ENCODE measurements at regions not wholly inside any gene's neighbourhood (a gene's known extent, or its start where the extent isn't known, plus 50 kb on each side); places are given as distances from the start of the nearest gene placed in this dataset.

- H3K4me3 ChIP-seq (ENCODE audit: low read depth, low read length, poor library complexity, severe bottlenecking) = no peak overlapping the region
- H3K79me2 ChIP-seq (ENCODE audit: insufficient read depth, low read length) = no peaks in the 10 kb centered on the region
- H3K27ac ChIP-seq (ENCODE audit: low read depth, low read length, poor library complexity, severe bottlenecking) = no peak overlapping the region
- no peaks in the 10 kb centered on the region for H4K20me1 ChIP-seq (ENCODE audit: insufficient read depth, low read length)
- H3K4me1 ChIP-seq (ENCODE audit: insufficient read depth, low read length, severe bottlenecking) = no peaks in the 10 kb centered on the region
- H3K9ac ChIP-seq (ENCODE audit: low read length) = no peak overlapping the region
- H3K36me3 ChIP-seq (ENCODE audit: insufficient read depth, low read length) = no peaks in the 10 kb centered on the region
- H3K27me3 ChIP-seq (ENCODE audit: insufficient read depth, low read length) = no peaks in the 10 kb centered on the region
- H3K4me2 ChIP-seq (ENCODE audit: low read length) = no peak overlapping the region
- H3K9me3 ChIP-seq (ENCODE audit: low read length) = no peaks in the 10 kb centered on the region
- TF ChIP-seq EZH2 (IDR thresholded peaks at IDR 0.05; ENCODE audit: borderline replicate concordance, low read length) = no peak
- no peaks in the 10 kb centered on the region for H3K9me2 ChIP-seq (ENCODE audit: low read depth, low read length)
- H3F3A ChIP-seq (ENCODE audit: insufficient read depth, low read length) = no peaks in the 10 kb centered on the region
- no peak overlapping the region for H2AFZ ChIP-seq (ENCODE audit: low read length)
These were observed 445.0 kb downstream of the HACE1 start for GRCh38 chr6:104414723-104415122.

- H3K4me2 ChIP-seq (ENCODE audit: low read length) = no peak overlapping the region
- no peaks in the 10 kb centered on the region for H3K36me3 ChIP-seq (ENCODE audit: insufficient read depth, low read length)
- H3F3A ChIP-seq (ENCODE audit: insufficient read depth, low read length) = no peaks in the 10 kb centered on the region
- no peaks in the 10 kb centered on the region for H3K4me1 ChIP-seq (ENCODE audit: insufficient read depth, low read length, severe bottlenecking)
- H3K9me3 ChIP-seq (ENCODE audit: low read length) = no peaks in the 10 kb centered on the region
- H3K27me3 ChIP-seq (ENCODE audit: insufficient read depth, low read length) = no peaks in the 10 kb centered on the region
- no peak overlapping the region for H3K4me3 ChIP-seq (ENCODE audit: low read depth, low read length, poor library complexity, severe bottlenecking)
- TF ChIP-seq EZH2 (IDR thresholded peaks at IDR 0.05; ENCODE audit: borderline replicate concordance, low read length) (no peak), CTCF (IDR thresholded peaks at IDR 0.05; ENCODE audit: low read length) (no peak)
- H3K79me2 ChIP-seq (ENCODE audit: insufficient read depth, low read length) = no peaks in the 10 kb centered on the region
- H2AFZ ChIP-seq (ENCODE audit: low read length) = no peak overlapping the region
- no peak overlapping the region for H3K27ac ChIP-seq (ENCODE audit: low read depth, low read length, poor library complexity, severe bottlenecking)
- no peaks in the 10 kb centered on the region for H3K9me2 ChIP-seq (ENCODE audit: low read depth, low read length)
- no peaks in the 10 kb centered on the region for H4K20me1 ChIP-seq (ENCODE audit: insufficient read depth, low read length)
- no peak overlapping the region for H3K9ac ChIP-seq (ENCODE audit: low read length)
These were observed 446.0 kb downstream of the HACE1 start for GRCh38 chr6:104413767-104414166.

- H3K36me3 ChIP-seq (ENCODE audit: insufficient read depth, low read length) = no peaks in the 10 kb centered on the region
- H3K9me3 ChIP-seq (ENCODE audit: low read length) = no peaks in the 10 kb centered on the region
- no peak overlapping the region for H3K27ac ChIP-seq (ENCODE audit: low read depth, low read length, poor library complexity, severe bottlenecking)
- H3K4me3 ChIP-seq (ENCODE audit: low read depth, low read length, poor library complexity, severe bottlenecking) = no peak overlapping the region
- no peaks in the 10 kb centered on the region for H3K4me1 ChIP-seq (ENCODE audit: insufficient read depth, low read length, severe bottlenecking)
- no peak overlapping the region for H3K4me2 ChIP-seq (ENCODE audit: low read length)
- no peak for TF ChIP-seq EZH2 (IDR thresholded peaks at IDR 0.05; ENCODE audit: borderline replicate concordance, low read length)
- no peak for TF ChIP-seq CTCF (IDR thresholded peaks at IDR 0.05; ENCODE audit: low read length)
- no peaks in the 10 kb centered on the region for H4K20me1 ChIP-seq (ENCODE audit: insufficient read depth, low read length)
- no peaks in the 10 kb centered on the region for H3K9me2 ChIP-seq (ENCODE audit: low read depth, low read length)
- no peak overlapping the region for H3K9ac ChIP-seq (ENCODE audit: low read length)
- no peaks in the 10 kb centered on the region for H3K79me2 ChIP-seq (ENCODE audit: insufficient read depth, low read length)
- no peaks in the 10 kb centered on the region for H3F3A ChIP-seq (ENCODE audit: insufficient read depth, low read length)
- no peak overlapping the region for H2AFZ ChIP-seq (ENCODE audit: low read length)
- no peaks in the 10 kb centered on the region for H3K27me3 ChIP-seq (ENCODE audit: insufficient read depth, low read length)
These were observed 448.4 kb downstream of the HACE1 start for GRCh38 chr6:104411302-104411701.

- Histone ChIP-seq H2AFZ (ENCODE audit: low read length) (no peak overlapping the region), H3K9ac (ENCODE audit: low read length) (no peak overlapping the region), H3K4me1 (ENCODE audit: insufficient read depth, low read length, severe bottlenecking) (no peaks in the 10 kb centered on the region), H3K9me2 (ENCODE audit: low read depth, low read length) (no peaks in the 10 kb centered on the region), H3K9me3 (ENCODE audit: low read length) (no peaks in the 10 kb centered on the region), H3K4me3 (ENCODE audit: low read depth, low read length, poor library complexity, severe bottlenecking) (no peak overlapping the region), H4K20me1 (ENCODE audit: insufficient read depth, low read length) (no peaks in the 10 kb centered on the region), H3K4me2 (ENCODE audit: low read length) (no peak overlapping the region), H3K79me2 (ENCODE audit: insufficient read depth, low read length) (no peaks in the 10 kb centered on the region), H3F3A (ENCODE audit: insufficient read depth, low read length) (no peaks in the 10 kb centered on the region), H3K27me3 (ENCODE audit: insufficient read depth, low read length) (no peaks in the 10 kb centered on the region), H3K27ac (ENCODE audit: low read depth, low read length, poor library complexity, severe bottlenecking) (no peak overlapping the region), H3K36me3 (ENCODE audit: insufficient read depth, low read length) (no peaks in the 10 kb centered on the region)
- TF ChIP-seq CTCF (IDR thresholded peaks at IDR 0.05; ENCODE audit: low read length) = no peak
- no peak for TF ChIP-seq EZH2 (IDR thresholded peaks at IDR 0.05; ENCODE audit: borderline replicate concordance, low read length)
These were observed 449.8 kb downstream of the HACE1 start for GRCh38 chr6:104409913-104410312.

Data from OCI-LY1 (cell line).